GM21423 (cell line): ENCODE measurements at regions not wholly inside any gene's neighbourhood (a gene's known extent, or its start where the extent isn't known, plus 50 kb on each side); places are given as distances from the start of the nearest gene placed in this dataset.

ENCODE experiments used
- ATAC-seq: cut with Tn5 transposase; IDR thresholded peaks from one replicate; pipeline ENCODE4 v1.9.1; 2021; ENCODE audit warnings: mild to moderate bottlenecking, moderate library complexity; ENCODE audit not compliant: unreplicated experiment

DNA sequence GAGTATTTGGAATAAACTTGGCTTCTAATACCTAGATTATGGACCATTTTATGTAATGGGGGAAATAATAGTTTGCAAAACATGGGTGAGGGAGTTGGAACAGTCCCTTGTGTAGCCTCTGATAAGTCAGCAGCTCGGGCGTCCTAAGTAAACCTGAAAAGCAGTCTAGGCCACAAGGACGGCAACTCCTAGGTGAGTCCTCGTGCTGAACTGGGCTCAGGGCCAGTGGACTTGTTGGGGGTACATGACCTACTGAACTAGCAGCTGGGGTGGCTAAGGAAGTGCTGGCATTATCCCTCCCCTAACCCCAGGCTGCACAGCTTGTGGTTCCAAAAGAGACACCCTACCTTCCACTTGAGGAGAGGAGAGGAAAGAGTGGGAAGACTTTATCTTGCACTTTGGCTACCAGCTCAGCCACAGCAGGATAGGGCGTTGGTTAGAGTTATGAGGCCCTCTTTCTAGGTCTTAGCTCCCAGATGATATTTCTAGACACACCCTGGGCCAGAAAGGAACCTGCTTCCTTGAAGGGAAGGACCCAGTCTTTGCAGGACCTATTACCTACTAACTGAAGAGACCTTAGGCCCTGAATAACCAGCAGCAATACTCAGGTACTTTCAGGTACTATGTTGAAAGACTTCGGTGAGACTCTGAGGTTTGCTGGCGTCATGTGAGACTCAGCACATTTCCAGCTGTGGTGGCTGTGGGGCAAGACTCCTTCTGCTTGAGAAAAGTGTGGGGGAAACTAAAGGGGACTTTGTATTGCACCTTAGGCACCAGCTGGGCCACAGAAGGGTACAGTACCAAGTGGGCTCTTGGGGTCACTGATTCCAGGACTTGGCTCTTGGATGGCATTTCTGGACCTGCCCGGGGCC lies 71.0 kb downstream of the AQP4 start:
- no peak for ATAC-seq

GRCh38 chr18:26792661-26793060 lies 72.8 kb downstream of the AQP4 start:
- no peak for ATAC-seq

GRCh38 chr18:26791676-26792075 lies 73.8 kb downstream of the AQP4 start:
- ATAC-seq: no peak

DNA sequence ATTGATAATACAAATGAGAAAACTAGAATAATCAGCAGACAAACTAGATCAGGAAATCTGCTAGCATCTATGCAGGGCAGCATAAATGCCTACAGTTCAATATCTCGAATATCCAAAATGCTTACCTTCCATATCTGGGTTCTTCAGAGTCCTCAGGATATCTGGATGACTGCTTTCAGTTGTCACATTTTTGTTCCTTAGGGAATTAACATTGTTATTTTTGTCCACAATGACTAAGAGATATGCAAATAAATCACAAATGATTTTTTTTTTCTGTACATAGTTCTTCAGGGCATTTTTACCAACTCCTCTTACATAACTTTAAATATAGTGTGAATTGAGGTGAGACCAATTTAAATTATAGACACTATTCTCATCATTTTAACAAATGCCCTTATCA lies 80.9 kb downstream of the AQP4 start:
- no peak for ATAC-seq

DNA sequence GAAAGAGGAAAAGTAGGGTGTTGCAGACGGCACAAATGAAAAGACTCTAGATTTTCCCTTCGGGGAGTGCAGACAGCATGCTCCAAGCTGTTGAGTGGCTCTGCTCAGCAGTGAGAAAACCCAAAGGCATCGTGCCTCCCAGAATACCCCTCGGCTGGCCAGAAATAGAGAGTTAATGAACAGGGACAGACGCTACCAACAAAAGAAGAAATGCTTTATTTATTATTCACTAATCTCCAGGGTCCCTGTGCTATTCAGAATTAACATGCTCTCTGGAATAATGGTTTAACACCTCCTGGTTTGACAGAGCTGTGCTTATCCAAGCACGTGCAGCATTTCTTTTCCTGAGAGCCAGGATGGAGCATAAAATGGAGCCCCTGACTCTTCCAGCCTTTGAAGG lies 82.3 kb downstream of the AQP4 start:
- ATAC-seq: no peak

DNA sequence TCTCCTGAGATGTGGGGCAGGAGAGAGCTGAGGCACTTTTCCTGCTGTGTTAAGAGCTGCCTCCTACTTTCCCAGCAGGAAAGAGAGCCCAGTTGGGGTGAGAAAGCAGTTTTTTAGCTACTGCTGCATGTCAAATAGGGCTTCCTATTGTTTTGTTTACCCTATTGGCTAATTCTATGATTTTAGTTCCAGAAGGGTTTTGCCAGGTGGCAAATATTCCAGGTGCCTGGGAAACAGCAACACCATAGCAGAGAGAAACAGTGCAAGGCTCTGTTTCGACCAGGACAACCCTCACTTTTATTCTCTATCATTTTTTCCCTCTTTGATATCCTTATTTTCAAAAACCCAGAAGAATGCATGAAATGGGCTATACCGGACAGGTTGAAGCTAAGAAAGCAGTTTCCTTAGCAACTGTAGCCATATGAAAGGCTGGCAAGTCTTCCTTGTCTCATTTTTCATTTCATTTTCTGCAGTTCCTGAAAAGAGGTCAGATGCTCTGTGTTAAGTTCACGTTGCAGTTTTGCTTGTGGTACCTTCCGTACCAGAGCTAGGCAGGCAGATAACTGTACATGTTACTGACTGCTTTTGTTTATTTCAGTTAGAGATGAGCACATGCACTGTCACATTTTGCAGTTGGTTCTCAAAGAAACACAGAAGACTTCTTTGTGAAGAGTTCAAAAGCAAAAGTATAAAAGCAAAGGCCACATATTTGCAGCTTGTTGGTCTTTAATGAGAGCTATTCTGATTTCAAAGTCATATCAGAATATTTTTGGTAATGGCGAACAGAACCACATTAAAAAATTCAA lies 84.8 kb downstream of the AQP4 start:
- ATAC-seq: no peak

- no peak for ATAC-seq
Measured at GRCh38 chr18:26778054-26778393, 87.5 kb downstream of the AQP4 start.

DNA sequence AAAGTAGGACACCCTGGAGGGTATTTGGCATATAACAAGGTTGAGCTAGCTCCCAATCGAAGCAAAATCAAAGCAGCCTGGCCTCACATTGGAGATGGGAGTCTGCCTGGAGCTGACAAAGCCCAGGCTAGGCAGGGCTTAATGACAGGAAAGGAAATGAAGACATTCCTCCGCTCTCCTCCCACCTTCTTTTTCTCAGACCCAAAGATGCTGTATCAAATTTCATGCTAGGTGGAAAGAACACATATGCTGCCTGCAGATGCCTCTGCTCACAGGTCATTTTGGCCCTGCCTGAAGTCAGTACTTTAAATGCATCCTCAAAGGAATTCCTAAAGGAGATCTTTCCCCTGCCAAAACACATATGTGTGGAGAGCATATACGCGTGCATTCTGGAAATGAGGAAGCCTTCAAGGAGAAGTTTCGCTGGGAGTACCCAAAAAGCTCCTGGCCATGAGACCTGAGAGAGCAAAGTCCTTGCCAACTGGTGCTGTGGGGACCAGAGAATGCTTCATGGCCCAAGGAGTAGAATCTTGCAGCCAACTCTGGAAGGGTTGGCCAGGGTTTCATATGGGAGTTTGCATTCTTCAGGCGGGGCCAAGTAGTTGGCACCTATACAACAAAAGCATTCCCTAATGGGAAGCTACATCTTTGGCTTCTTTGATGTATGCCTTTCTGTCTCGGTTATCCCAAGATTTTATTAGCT lies 88.0 kb downstream of the AQP4 start:
- ATAC-seq: no peak

GRCh38 chr18:26772691-26773090 lies 92.8 kb downstream of the AQP4 start:
- ATAC-seq: no peak

DNA sequence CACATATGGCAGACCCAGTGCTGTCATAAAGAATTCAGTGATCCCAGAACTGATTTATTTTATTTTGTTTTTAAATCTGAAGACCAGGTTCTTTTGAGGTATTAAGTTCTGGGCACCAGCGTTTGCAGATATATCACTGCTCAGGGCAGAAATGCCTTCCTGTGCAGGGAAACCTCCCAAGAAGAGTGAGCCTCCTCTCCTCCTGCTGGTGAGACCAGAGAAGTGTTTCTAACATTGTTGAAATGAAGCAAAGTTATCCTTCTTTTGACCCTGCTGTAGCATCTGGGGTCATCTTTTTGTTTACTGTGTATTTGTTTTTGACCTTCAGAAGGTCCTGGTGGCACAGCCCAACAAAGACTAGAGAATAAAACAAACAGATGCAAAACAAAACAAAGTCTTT lies 94.0 kb downstream of the AQP4 start:
- no peak for ATAC-seq

DNA sequence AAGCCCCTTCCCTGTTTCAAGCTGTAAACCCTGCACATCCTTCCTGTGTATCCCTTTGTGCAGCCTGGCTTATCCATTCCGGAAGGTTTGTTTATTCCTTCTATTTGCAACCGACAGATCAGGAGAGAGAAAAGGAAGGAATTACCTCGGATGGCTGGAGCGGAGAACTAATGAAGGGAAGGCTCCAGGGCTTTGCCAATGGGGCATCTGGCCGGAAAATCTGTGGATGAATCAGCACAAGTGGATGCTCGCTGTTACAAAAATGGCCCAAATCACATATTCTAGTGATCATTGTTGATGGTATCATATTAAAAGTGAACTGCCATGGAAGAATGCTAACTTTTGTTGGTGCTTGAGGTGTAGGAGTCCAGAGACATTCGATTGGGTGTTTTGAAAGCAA lies 97.1 kb downstream of the AQP4 start:
- ATAC-seq: no peak

- no peak for ATAC-seq
Measured at GRCh38 chr18:26765498-26765897, 100.0 kb downstream of the AQP4 start.

GRCh38 chr18:26764586-26764985 lies 100.9 kb downstream of the AQP4 start:
- ATAC-seq: no peak

DNA sequence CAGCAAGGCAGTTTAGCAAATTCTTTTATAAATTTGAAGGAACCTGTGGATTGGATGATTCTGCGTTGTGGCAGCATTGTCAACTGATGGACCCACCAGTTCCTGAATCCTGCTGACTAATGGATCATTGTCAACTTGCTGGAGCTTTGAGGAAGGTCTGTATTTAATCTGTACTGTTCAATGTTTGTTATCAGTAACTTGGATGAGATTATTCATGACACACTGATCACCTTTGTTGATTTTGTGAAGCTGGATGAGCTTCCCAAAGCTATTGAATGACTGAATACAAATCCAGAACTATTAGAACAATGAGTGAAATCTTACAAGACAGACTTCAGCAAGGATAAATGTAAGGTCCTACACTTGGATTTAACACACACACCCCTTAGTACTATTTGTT lies 101.3 kb downstream of the AQP4 start:
- ATAC-seq: no peak

GRCh38 chr18:26763446-26764110 lies 101.9 kb downstream of the AQP4 start:
- no peak for ATAC-seq

- no peak for ATAC-seq
Measured at GRCh38 chr18:26757263-26758019, 108.1 kb downstream of the AQP4 start.

DNA sequence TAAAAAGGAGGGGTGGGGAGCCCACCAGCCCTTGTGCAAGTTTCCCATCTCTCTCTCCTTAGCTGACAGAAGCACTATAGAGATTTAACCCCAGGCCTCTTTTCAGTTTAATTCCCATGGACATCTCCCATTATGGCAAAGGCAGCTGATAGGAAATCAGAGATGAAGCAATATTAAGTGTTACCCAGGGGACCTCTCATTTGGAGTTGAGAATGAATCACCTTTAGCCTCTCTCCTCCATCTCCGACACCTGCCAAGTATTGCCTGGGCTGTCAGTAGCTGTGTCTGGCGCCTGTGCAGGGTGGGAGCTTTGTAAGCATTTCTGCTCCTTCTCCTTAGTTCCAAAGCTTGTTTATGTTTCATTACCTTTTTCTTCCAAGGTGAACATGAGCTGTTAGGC lies 109.0 kb downstream of the AQP4 start:
- ATAC-seq: no peak

DNA sequence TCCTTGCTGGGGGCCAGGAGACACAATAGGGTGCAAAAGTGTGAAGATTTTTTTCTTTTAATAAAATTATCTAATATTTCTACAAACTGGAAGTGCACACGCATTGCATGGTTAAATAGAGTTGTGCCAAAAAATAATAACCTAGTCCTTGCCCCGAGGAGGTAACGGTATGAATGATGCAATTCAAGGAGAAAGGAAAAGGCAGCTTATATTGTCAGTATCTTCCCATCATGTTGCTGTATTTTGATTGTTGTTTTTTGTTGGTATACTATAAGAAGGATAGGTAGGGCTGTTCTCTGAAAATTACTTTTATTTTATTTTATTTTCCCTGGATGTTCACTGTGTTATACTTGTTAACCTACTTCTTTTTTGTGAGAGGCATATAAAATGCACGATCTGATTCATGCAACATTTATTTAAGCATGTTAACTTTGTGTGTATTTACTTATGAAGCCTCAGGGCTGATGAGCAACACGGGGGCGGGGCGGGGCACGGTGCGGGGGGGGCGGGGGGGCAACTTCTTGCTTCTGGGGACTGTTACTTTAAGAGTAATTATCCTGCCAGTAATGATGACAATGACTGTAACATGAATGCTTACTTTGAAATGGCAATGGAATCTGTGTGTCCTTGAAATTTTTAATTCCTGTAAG lies 118.6 kb downstream of the AQP4 start:
- no peak for ATAC-seq

GRCh38 chr18:26746398-26746797 lies 119.1 kb downstream of the AQP4 start:
- no peak for ATAC-seq
